Inferior parietal cortex (tissue), 1 donor: ENCODE measurements at regions not wholly inside any gene's neighbourhood (a gene's known extent, or its start where the extent isn't known, plus 50 kb on each side); places are given as distances from the start of the nearest gene placed in this dataset.

Experiments
- DNase-seq: peaks from one replicate; pipeline ENCODE4 v3.0.0-alpha.2; 2016; ENCODE audit errors: extremely low spot score

DNA sequence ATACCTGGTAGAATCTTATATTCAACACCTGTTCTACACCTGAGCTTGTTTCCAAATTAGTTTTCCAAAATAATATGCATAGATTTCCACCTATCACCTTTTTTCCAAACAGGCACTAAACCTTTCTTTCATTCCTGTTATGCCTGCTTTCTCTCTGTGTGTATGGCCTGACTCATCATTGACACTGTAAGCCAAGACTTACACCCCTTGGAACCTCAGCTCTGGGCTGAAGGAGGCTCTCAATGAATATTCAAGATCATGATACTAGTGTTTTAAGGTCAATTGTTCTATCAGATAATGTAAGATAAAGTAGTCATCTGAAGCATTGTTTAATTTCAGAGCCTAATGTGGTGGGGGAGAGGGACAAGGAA, 1193.3 kb downstream of the FLRT2 start:
- DNase-seq: no peak

DNA sequence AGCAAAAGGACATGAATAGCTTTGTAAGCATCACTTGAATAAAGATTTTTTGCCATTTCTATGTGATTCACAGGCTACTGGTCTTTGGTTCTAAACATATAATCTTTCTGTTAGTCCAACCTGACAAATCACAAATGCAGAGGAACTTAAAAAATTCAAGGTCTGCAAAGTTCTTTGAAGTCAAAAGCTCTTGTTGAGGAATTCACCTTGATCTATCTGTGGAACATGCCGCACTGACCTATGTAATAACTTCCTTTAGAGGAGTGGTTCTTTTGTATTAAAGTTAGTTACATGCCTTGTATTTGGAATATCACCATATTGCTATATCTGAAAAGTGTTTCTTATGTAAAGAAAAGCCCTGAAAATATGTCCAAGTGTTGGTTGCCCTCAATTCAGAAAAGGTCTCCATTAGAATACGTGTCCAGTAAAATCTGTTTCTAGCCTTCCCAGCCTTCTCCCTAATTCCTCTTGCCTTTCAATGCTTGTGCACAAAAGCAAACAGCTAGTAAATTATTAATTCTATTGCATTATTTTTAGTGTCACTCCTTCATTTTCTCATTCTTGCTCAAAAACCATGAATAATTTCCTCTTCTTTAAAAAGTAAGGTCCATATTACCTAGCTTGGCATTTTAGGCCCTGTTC, 1192.8 kb downstream of the FLRT2 start:
- DNase-seq: no peak

- no peak for DNase-seq
These were observed 1184.6 kb downstream of the FLRT2 start for GRCh38 chr14:86714575-86714974.

DNA sequence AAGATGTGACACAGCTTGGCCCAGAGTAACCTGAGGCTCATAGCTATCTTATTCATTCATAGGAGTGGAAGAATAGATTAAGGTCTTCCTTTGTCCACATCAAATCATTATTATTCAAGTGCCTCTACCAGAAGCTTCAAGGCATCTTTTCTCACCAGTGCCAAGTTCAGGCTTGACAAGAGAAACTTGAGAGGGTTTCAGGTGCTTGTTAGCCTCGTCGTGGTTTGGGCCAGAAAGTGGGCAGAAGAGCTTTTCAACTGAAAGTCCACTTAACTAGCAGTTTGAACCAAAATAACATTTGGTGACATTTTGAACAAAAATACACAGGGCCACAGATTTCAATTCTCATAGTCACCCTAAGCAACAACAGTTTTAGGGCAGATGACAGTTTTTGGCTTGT, 1184.2 kb downstream of the FLRT2 start:
- DNase-seq: no peak

DNA sequence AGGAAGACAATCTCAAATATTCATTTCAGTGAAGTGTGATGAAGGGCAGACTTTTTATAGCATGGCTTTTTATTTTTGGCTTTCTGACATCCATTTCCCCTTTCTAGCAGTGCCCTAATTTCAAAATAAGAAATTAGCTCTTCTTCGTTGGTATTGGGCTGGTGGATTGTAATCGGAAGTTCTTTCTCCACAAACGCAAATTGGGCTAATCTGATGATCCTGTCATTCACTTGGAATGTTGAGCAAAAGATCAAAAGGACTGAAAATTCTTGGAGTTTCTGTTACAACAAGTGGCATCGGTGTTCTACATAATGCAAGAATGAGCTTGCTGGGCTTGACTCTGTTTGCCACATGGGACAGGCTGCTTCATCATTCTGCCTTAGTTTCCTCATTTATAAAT, 1182.8 kb downstream of the FLRT2 start:
- no peak for DNase-seq

- DNase-seq: no peak
These were observed 1182.2 kb downstream of the FLRT2 start for GRCh38 chr14:86712176-86712575.

DNA sequence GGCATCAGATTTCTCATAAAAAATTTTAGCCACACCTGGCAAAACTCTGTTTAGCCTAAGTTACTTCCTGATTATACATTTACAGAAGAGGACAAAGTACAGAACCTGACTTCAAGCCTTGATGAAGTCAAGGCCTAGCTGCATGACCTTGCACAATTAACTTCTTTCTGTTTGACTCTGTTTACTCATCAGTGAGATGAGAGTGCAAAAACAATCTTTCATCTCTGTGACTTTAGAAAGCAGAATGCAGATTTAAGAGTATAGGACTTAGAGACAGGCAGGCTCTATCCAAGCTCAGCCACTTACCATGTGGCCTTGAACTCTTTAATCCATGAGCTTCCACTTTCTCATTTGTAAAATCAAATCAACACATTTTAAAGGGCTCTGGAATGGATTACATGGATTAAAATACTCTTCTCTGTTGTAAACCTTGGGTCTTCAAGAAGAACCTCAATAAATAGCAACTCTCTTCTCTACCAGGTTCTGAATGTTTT, 1178.9 kb downstream of the FLRT2 start:
- no peak for DNase-seq

- no peak for DNase-seq
These were observed 1177.1 kb downstream of the FLRT2 start for GRCh38 chr14:86707071-86707470.

DNA sequence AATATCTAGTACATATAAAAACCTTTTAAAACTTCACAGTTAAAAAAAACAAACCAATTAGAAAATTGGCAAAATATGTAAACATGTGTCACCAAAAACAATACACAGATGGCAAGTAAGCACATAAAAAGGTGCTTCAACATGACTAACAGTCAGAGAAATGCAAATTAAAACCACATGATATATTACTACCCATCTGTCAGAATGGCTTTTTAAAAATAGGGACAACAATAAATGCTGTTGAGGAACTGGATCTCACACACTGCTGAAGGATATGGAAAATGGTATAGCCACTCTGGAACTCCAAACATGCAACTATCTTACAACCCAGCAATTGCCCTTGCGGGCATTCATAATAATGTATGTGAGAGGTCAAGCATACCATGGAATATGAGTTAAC, 1153.6 kb downstream of the FLRT2 start:
- no peak for DNase-seq

GRCh38 chr14:86675059-86675458, 1145.1 kb downstream of the FLRT2 start:
- DNase-seq: no peak

- no peak for DNase-seq
These were observed 1143.6 kb downstream of the FLRT2 start for GRCh38 chr14:86673523-86673969.

- no peak for DNase-seq
These were observed 1142.1 kb downstream of the FLRT2 start for GRCh38 chr14:86672080-86672479.

DNA sequence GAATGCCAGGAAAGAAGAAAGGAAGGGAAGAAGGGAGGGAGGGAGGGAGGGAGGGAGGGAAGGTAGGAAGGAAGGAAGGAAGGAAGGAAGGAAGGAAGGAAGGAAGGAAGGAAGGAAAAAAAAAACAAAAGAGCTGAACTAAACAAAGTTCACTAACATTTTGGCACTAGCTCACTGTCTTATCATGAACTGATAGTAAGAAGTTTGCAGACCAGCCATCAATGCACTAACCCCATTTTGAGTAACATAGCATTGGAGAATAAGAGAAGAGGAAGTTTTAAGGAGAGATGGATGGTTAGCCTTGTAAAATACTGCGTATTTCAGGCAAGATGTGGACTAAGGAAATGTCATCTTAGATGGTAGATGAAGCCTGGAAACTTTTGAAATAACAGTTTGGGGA, 1136.0 kb downstream of the FLRT2 start:
- no peak for DNase-seq

DNA sequence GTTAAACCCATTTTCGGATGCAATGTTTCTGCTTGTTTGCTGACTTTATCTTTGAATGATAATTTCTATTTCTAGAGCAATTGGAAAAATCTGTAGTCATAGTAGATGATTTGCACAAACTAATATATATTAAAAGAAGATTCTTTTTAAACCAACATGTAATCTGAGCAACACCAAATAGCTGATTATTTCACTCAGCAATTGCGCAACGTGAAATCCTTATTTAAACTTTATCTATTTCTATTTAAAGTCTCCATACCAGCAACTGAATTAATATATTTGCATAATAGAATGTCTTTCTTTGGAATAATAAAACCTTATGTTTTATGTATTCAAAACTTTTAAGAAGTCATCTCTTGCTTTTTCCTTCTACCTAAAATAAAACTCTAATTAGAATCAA, 1132.4 kb downstream of the FLRT2 start:
- DNase-seq: no peak

- peak; percentile 11 for DNase-seq
These were observed 1124.7 kb downstream of the FLRT2 start for GRCh38 chr14:86654558-86655184.

- no peak for DNase-seq
These were observed 1122.6 kb downstream of the FLRT2 start for GRCh38 chr14:86652526-86652925.

DNA sequence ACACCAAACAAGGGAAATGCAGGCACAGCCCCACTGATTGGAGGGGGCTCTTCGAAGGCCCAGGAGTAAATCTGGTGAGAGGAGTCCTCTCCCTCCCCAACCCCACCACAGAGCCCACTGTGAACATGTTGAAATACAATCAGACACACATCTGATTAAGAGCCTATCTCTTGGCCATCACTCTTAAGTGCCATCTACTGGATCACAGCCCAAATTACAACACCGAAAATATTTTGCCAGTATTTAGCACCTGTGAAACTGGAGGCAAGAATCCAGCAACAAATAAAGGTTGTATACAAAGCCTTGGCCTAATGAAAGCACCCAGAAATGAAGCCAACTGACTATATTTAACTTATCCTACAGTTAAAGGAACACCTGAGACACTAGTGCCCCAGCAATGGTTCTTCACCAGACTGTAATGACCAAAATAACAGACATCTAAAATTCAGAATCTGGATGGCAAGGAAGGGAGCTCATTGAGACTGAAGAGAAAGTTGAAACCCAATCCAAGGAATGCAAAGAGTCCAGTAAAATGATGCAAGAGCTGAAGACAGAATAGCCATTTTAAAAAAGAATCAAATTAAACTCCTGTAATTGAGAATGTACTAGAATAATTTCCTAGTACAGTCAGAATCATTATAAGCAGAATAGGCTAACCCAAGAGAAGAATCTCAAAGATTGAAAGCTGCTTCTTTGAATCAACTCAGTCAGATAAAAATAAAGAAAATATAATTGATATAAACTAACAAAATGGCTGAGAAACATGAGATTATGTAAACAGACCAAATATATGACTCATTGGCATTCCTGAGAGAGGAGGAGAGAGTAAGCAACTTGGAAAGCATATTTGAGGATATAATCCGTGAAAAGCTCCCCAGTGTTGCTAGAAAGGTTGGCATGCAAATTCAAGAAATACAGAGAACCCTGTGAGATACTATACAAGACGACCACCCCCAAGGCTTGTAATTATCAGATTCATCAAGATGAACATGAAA, 1117.0 kb downstream of the FLRT2 start:
- no peak for DNase-seq

DNA sequence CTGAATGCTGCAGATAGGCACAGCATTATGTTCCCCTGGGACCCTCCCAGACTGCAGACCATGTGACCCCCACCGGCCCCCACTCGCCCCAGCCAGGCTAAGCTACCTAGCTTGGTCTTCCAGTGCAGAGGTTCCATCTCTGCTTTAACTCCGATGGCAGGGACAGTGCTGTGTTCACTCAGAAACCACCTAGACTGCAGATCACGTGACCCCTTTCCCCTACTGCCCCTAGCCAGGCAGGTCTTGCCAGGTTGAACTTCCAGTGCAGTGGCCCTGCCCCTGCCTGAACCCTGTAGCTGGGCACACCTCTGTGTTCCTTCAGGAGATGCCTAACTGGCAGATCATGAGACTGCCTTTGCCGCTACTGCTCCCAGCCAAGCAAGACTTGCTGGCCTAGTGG, 1116.2 kb downstream of the FLRT2 start:
- DNase-seq: no peak

DNA sequence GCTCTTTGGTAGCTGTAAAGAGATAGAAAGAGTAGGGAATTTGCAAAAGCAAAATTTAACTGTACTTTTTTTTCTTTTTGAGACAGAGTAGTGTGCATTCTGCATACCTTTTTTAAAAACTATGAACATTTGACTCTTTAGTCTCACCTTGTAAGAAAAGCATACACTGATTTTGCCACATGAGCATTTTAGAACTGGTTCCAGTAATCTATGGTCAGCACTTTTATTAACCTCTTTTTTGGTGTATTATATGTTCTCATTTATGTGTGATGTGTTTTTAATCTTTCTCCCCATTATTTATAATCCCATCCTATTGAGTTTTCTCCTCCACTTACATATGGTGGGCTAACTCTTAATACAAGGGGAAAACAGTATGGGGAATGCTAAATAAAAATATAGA, 1111.4 kb downstream of the FLRT2 start:
- DNase-seq: no peak

DNA sequence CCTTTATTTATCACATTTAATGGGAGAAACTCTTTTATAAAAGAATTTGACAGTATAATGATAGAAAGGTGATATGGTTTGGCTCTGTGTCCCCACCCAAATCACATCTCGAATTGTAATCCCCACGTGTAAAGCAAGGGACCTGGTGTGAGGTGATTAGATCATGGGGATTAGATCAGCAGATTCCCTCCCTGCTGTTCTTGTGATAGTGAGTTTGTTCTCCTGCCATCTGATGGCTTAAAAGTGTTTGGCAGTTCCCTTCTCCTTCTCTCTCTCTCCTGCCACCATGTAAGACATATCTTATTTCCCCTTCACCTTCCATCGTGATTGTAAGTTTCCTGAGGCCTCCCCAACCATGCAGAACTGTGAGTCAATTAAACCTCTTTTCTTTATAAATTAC, 1110.3 kb downstream of the FLRT2 start:
- DNase-seq: no peak

DNA sequence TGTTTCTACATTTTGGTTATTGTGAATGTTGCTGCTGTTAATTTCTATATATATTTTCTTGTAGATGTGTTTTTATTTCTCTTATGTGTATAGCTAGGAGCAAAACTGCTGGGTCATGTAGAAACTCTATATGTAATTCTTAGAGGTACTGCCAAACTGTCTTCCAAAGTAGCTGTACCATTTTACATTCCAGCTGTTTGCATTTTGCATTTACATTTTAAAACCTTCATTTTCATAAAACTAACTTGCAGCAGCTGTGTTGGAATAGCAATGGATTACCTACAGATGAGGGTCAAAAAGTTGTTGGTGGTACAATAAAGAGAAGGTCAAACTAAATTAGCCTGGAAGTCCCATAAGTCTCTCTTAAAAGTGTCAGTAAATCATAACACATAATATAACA, 1109.7 kb downstream of the FLRT2 start:
- DNase-seq: no peak

DNA sequence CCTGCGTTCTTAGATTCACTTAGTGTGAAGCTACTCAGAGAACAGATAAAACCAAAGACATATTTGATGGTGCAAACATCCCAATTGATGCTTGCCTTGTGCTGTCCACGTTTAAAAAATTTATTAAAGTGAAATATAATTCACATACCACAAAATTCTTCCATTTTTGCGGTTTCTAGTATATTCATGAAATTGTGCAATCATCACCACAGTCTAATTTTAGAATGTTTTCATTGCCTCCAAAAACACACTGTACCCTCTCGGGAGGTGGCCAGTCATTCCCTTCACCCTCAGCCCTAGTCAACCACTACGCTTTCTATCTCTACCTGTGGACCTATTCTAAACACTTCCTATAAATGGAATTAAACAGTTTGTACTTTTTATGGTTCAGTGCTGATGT, 1109.2 kb downstream of the FLRT2 start:
- DNase-seq: no peak

GRCh38 chr14:86627080-86627479, 1097.1 kb downstream of the FLRT2 start:
- DNase-seq: no peak
